ENCODE measurements at regions not wholly inside any gene's neighbourhood (a gene's known extent, or its start where the extent isn't known, plus 50 kb on each side); places are given as distances from the start of the nearest gene placed in this dataset.
"Not testable (repeated sequence)": the region's sequence is repeated elsewhere in the genome, so short reads cannot be mapped to it uniquely, and the experiment has no call there.

GRCh38 chr4:59560141-59560648 lies 1639.9 kb upstream of the ADGRL3 start:
- not testable (repeated sequence) for TF ChIP-seq CTCF (conservative IDR thresholded peaks at IDR 0.05; ENCODE audit: low read depth, low read length); EZH2phosphoT487 (IDR thresholded peaks at IDR 0.05; ENCODE audit: borderline replicate concordance, low read length)

Measured in PC-3 (cell line).